ENCODE measurements at regions not wholly inside any gene's neighbourhood (a gene's known extent, or its start where the extent isn't known, plus 50 kb on each side); places are given as distances from the start of the nearest gene placed in this dataset.

GRCh38 chr2:16584824-16585540 lies 80.7 kb downstream of the CYRIA start:
- peaks cover 0 to 3% (median 0%) of the 10 kb centered on the region in 4 donors for H3K36me3 ChIP-seq (ENCODE audit: control insufficient read depth in 4 of 4, insufficient read depth in 4 of 4, low read length in 4 of 4)
- no peak overlapping the region for H3K27ac ChIP-seq (ENCODE audit: low read depth in 1 of 2, low read length in 1 of 2)
- H3K27me3 ChIP-seq (ENCODE audit: control insufficient read depth in 3 of 3, insufficient read depth in 3 of 3, low read length in 2 of 3): no peaks in the 10 kb centered on the region
- no peak overlapping the region for H3K9ac ChIP-seq (ENCODE audit: insufficient read depth in 1 of 2, low read length in 2 of 2)
- H3K9me3 ChIP-seq (ENCODE audit: control insufficient read depth in 4 of 4, insufficient read depth in 3 of 4, low read length in 3 of 4): no peaks in the 10 kb centered on the region
- 46 to 51% methylated on average over 2 of the region's 2 CpGs for WGBS, 2 donors
- ATAC-seq (ENCODE audit: insufficient read depth, low FRiP score) (peak; percentile 64), DNase-seq (no peak)
- TF ChIP-seq CTCF (IDR thresholded peaks at IDR 0.05; ENCODE audit: control extremely low read depth, extremely low read depth): no peak
- H3K4me1 ChIP-seq (ENCODE audit: control insufficient read depth in 5 of 5, insufficient read depth in 5 of 5, low read length in 5 of 5): peaks cover 0 to 3% (median 0%) of the 10 kb centered on the region in 5 donors
- H3K4me3 ChIP-seq: no peak overlapping the region

GRCh38 chr2:16584084-16584483 lies 81.5 kb downstream of the CYRIA start:
- no peak for TF ChIP-seq CTCF (IDR thresholded peaks at IDR 0.05; ENCODE audit: control extremely low read depth, extremely low read depth)
- H3K9me3 ChIP-seq (ENCODE audit: control insufficient read depth in 4 of 4, insufficient read depth in 3 of 4, low read length in 3 of 4): no peaks in the 10 kb centered on the region
- 93 to 96% methylated on average over 2 of the region's 2 CpGs for WGBS, 2 donors
- DNase-seq (no peak), ATAC-seq (ENCODE audit: insufficient read depth, low FRiP score) (no peak)
- peaks cover 0 to 3% (median 0%) of the 10 kb centered on the region in 4 donors for H3K36me3 ChIP-seq (ENCODE audit: control insufficient read depth in 4 of 4, insufficient read depth in 4 of 4, low read length in 4 of 4)
- H3K4me1 ChIP-seq (ENCODE audit: control insufficient read depth in 5 of 5, insufficient read depth in 5 of 5, low read length in 5 of 5): peaks cover 0 to 3% (median 0%) of the 10 kb centered on the region in 5 donors
- no peak overlapping the region for H3K27ac ChIP-seq (ENCODE audit: low read depth in 1 of 2, low read length in 1 of 2)
- no peak overlapping the region for H3K9ac ChIP-seq (ENCODE audit: insufficient read depth in 1 of 2, low read length in 2 of 2)
- H3K4me3 ChIP-seq: no peak overlapping the region
- H3K27me3 ChIP-seq (ENCODE audit: control insufficient read depth in 3 of 3, insufficient read depth in 3 of 3, low read length in 2 of 3): no peaks in the 10 kb centered on the region

- no peak overlapping the region for H3K27ac ChIP-seq (ENCODE audit: low read depth in 1 of 2, low read length in 1 of 2)
- DNase-seq: no peak
- no peak for ATAC-seq (ENCODE audit: insufficient read depth, low FRiP score)
- H3K36me3 ChIP-seq (ENCODE audit: control insufficient read depth in 4 of 4, insufficient read depth in 4 of 4, low read length in 4 of 4): peaks cover 0 to 3% (median 0%) of the 10 kb centered on the region in 4 donors
- WGBS, 2 donors: 95 to 97% methylated on average over 1 of the region's 1 CpG
- no peak for TF ChIP-seq CTCF (IDR thresholded peaks at IDR 0.05; ENCODE audit: control extremely low read depth, extremely low read depth)
- H3K4me3 ChIP-seq: no peak overlapping the region
- H3K9ac ChIP-seq (ENCODE audit: insufficient read depth in 1 of 2, low read length in 2 of 2): no peak overlapping the region
- no peaks in the 10 kb centered on the region for H3K9me3 ChIP-seq (ENCODE audit: control insufficient read depth in 4 of 4, insufficient read depth in 3 of 4, low read length in 3 of 4)
- H3K4me1 ChIP-seq (ENCODE audit: control insufficient read depth in 5 of 5, insufficient read depth in 5 of 5, low read length in 5 of 5): peaks cover 0 to 5% (median 0%) of the 10 kb centered on the region in 5 donors
- no peaks in the 10 kb centered on the region for H3K27me3 ChIP-seq (ENCODE audit: control insufficient read depth in 3 of 3, insufficient read depth in 3 of 3, low read length in 2 of 3)
These were observed 84.4 kb downstream of the CYRIA start for GRCh38 chr2:16581241-16581640.
